ENCODE measurements at regions not wholly inside any gene's neighbourhood (a gene's known extent, or its start where the extent isn't known, plus 50 kb on each side); places are given as distances from the start of the nearest gene placed in this dataset.

GRCh38 chr6:145015739-145016558 is 719.4 kb downstream of the EPM2A start:
- TF ChIP-seq CTCF (IDR thresholded peaks at IDR 0.05): no peak
- no peak for TF ChIP-seq POLR2A (IDR thresholded peaks at IDR 0.05)
- no peak for TF ChIP-seq EP300 (IDR thresholded peaks at IDR 0.05)
- no peak for TF ChIP-seq POLR2AphosphoS5 (IDR thresholded peaks at IDR 0.05)

All from upper lobe of left lung (tissue), 4 donors.